ENCODE measurements at regions not wholly inside any gene's neighbourhood (a gene's known extent, or its start where the extent isn't known, plus 50 kb on each side); places are given as distances from the start of the nearest gene placed in this dataset.

DNA sequence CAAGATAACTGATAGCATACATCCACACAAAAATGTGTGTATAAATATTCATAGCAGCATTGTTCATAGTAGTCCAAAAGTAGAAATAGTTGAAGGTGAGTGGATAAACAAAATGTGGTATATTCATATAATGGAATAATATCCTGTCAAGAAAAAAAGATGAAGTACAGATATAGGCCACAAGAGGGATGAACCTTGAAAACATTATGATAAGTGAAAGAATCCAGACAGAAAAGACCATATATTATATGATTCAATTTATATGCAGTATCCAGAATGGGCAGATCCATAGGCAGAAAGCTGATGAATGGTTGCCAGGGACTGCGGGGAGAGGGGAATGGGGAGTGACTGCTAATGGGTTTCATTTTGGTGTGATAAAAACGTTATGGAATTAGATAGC lies 54.3 kb upstream of the TNIK start:
- H3K9me3 ChIP-seq = no peaks in the 10 kb centered on the region
- no peak overlapping the region for H3K27ac ChIP-seq
- no peaks in the 10 kb centered on the region for H3K36me3 ChIP-seq
- H3K4me1 ChIP-seq = no peaks in the 10 kb centered on the region
- no peak for ATAC-seq
- no peaks in the 10 kb centered on the region for H3K27me3 ChIP-seq (ENCODE audit: low read depth)
- no peak for DNase-seq
- H3K4me3 ChIP-seq = no peak overlapping the region
- no peak for TF ChIP-seq CTCF (IDR thresholded peaks at IDR 0.05)
- intact Hi-C loops (cut with DNase I) = no loop called here

DNA sequence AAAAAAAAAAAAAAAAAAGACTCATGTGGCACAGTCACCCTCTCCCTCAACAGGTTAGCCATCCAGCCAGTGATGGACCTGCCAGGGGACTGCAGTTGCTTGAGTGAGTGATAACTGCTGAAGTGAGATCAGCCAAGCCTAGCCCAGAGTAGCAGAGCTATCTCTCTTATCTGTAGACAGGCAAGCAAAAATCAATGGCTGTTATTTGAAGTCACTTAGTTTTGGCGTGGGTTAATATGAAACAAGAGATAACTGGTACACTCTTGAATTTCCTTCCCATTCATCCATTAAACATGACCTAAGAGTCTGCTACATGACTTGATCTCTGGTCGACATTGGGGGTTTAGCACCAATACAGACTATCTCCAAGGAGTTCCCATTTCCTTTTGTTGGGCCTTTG lies 51.2 kb upstream of the TNIK start:
- Histone ChIP-seq H3K4me1 (no peaks in the 10 kb centered on the region), H3K27ac (no peak overlapping the region), H3K36me3 (no peaks in the 10 kb centered on the region), H3K9me3 (no peaks in the 10 kb centered on the region), H3K27me3 (ENCODE audit: low read depth) (no peaks in the 10 kb centered on the region), H3K4me3 (no peak overlapping the region)
- no peak for TF ChIP-seq CTCF (IDR thresholded peaks at IDR 0.05)
- intact Hi-C loops (cut with DNase I) = no loop called here
- DNase-seq (no peak), ATAC-seq (no peak)

Measured in lower lobe of right lung (tissue), 2 donors.